ENCODE measurements at regions not wholly inside any gene's neighbourhood (a gene's known extent, or its start where the extent isn't known, plus 50 kb on each side); places are given as distances from the start of the nearest gene placed in this dataset.

DNA sequence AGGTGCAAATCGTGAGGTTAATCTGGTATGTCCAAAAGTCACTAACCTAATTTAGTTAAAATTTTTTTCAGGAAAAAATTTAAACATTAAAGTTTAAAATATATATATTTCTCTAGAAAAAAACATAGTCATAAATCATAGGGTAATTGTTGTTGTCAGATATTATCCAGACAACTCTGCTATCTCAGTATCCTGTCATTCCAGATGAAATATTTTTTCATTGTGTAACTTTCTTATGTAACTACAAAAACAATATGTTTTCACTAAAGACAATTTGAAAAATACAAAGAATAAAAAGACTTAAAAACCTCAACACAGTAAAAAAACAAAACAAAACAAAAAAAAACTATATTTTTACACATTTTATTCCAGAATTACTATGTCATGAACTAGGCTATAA, 57.6 kb downstream of the TENT5A start:
- H3K4me3 ChIP-seq (ENCODE audit: low read length in 2 of 2) = no peak overlapping the region
- no peaks in the 10 kb centered on the region for H3K9me3 ChIP-seq (ENCODE audit: control insufficient read depth in 2 of 2, low read length in 2 of 2)
- H3K9ac ChIP-seq (ENCODE audit: low read depth in 1 of 2, low read length in 2 of 2) = no peak overlapping the region
- H3K36me3 ChIP-seq (ENCODE audit: control insufficient read depth in 2 of 2, insufficient read depth in 2 of 2, low read length in 2 of 2) = no peaks in the 10 kb centered on the region
- no peak overlapping the region for H3K27ac ChIP-seq (ENCODE audit: low read depth in 2 of 2, low read length in 2 of 2)
- H3K27me3 ChIP-seq (ENCODE audit: control insufficient read depth in 2 of 2, insufficient read depth in 2 of 2, low read length in 2 of 2) = no peaks in the 10 kb centered on the region
- H3K4me1 ChIP-seq (ENCODE audit: control insufficient read depth in 2 of 2, insufficient read depth in 2 of 2, low read length in 2 of 2) = no peaks in the 10 kb centered on the region

DNA sequence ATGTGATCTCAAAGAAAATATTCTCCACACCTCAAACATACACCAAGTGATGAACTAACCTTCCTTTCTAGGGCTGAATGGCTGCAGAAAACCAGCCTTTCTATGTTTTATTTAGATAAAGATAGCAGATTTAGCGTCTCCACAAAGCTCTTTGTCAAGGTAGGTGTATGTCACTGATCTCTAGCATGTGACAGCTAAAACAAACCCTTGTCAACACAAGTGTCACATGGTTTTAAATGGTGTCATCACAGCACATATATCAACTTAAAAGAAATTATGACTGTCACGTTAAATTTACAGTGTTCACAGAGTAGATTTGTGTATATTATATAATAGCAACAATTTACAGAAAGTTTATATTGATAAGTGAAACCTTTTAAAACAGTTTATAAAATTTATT, 58.3 kb downstream of the TENT5A start:
- Histone ChIP-seq H3K27me3 (ENCODE audit: control insufficient read depth in 2 of 2, insufficient read depth in 2 of 2, low read length in 2 of 2) (no peaks in the 10 kb centered on the region), H3K36me3 (ENCODE audit: control insufficient read depth in 2 of 2, insufficient read depth in 2 of 2, low read length in 2 of 2) (no peaks in the 10 kb centered on the region), H3K4me3 (ENCODE audit: low read length in 2 of 2) (no peak overlapping the region), H3K4me1 (ENCODE audit: control insufficient read depth in 2 of 2, insufficient read depth in 2 of 2, low read length in 2 of 2) (no peaks in the 10 kb centered on the region), H3K27ac (ENCODE audit: low read depth in 2 of 2, low read length in 2 of 2) (no peak overlapping the region), H3K9ac (ENCODE audit: low read depth in 1 of 2, low read length in 2 of 2) (no peak overlapping the region), H3K9me3 (ENCODE audit: control insufficient read depth in 2 of 2, low read length in 2 of 2) (no peaks in the 10 kb centered on the region)

DNA sequence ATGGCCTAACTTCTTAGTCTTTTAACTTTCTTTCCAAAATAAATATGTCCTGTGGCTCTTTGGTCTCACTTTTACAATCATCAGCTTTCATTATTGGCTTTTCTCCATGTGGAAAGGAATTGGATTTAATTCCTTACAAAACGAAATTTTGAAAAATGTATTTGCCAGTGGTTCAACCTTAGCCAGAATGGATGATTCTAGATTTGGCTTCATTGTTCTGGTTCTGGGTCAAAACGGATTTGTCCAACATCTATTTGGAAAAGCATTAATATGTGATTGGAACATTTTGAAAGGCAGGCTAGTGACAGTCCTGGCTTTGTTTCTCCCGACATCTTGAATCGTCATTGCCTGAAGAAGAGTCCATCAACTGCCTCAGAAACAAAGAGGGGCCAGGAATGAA, 59.2 kb downstream of the TENT5A start:
- no peaks in the 10 kb centered on the region for H3K9me3 ChIP-seq (ENCODE audit: control insufficient read depth in 2 of 2, low read length in 2 of 2)

DNA sequence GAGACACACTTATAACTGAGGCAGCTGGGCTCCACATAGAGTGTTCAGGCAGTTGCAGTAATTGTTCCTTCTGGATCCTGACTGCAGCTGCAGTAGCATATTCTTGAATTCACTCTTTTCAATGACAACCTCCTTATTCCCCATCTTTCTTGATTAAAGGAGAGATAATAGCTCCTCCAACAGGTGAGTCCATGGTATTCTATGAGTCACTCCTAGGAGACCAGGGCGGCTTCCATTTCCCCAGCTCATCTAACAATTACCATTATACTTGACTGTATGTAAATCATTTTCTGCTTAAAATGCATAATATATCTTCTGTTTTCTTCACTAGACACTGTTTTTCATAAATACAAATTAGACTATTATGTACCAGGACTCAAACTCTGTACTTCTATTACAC, 62.4 kb downstream of the TENT5A start:
- Histone ChIP-seq H3K27ac (ENCODE audit: low read depth in 2 of 2, low read length in 2 of 2) (no peak overlapping the region), H3K4me3 (ENCODE audit: low read length in 2 of 2) (no peak overlapping the region), H3K27me3 (ENCODE audit: control insufficient read depth in 2 of 2, insufficient read depth in 2 of 2, low read length in 2 of 2) (no peaks in the 10 kb centered on the region), H3K9ac (ENCODE audit: low read depth in 1 of 2, low read length in 2 of 2) (no peak overlapping the region), H3K36me3 (ENCODE audit: control insufficient read depth in 2 of 2, insufficient read depth in 2 of 2, low read length in 2 of 2) (no peaks in the 10 kb centered on the region), H3K4me1 (ENCODE audit: control insufficient read depth in 2 of 2, insufficient read depth in 2 of 2, low read length in 2 of 2) (no peaks in the 10 kb centered on the region), H3K9me3 (ENCODE audit: control insufficient read depth in 2 of 2, low read length in 2 of 2) (no peaks in the 10 kb centered on the region)

More for the DNA sequence above, 59.2 kb downstream of the TENT5A start:
- Histone ChIP-seq H3K36me3 (ENCODE audit: control insufficient read depth in 2 of 2, insufficient read depth in 2 of 2, low read length in 2 of 2) (no peaks in the 10 kb centered on the region), H3K4me3 (ENCODE audit: low read length in 2 of 2) (no peak overlapping the region), H3K27me3 (ENCODE audit: control insufficient read depth in 2 of 2, insufficient read depth in 2 of 2, low read length in 2 of 2) (no peaks in the 10 kb centered on the region), H3K4me1 (ENCODE audit: control insufficient read depth in 2 of 2, insufficient read depth in 2 of 2, low read length in 2 of 2) (no peaks in the 10 kb centered on the region), H3K27ac (ENCODE audit: low read depth in 2 of 2, low read length in 2 of 2) (no peak overlapping the region), H3K9ac (ENCODE audit: low read depth in 1 of 2, low read length in 2 of 2) (no peak overlapping the region)

DNA sequence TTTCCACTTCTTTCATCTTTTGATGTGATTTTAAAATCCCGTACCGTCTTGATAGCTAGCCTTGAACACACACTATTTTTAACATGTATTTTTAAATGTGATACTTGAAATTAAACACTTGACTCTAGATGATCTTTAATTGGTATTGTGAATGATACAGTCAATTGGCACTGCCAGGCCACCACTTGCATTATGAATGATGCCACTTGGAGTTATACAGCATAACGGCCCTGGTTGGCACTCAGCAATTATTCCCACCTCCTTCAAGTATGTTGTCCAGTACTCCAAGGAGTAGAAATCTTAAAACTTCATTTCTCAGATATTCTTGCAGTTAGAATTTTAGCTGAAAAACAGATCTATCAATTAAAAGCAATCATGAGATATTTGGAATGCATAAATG, 62.9 kb downstream of the TENT5A start:
- H3K4me3 ChIP-seq (ENCODE audit: low read length in 2 of 2) = no peak overlapping the region
- H3K9me3 ChIP-seq (ENCODE audit: control insufficient read depth in 2 of 2, low read length in 2 of 2) = no peaks in the 10 kb centered on the region
- H3K36me3 ChIP-seq (ENCODE audit: control insufficient read depth in 2 of 2, insufficient read depth in 2 of 2, low read length in 2 of 2) = no peaks in the 10 kb centered on the region
- no peak overlapping the region for H3K27ac ChIP-seq (ENCODE audit: low read depth in 2 of 2, low read length in 2 of 2)
- H3K4me1 ChIP-seq (ENCODE audit: control insufficient read depth in 2 of 2, insufficient read depth in 2 of 2, low read length in 2 of 2) = no peaks in the 10 kb centered on the region
- H3K27me3 ChIP-seq (ENCODE audit: control insufficient read depth in 2 of 2, insufficient read depth in 2 of 2, low read length in 2 of 2) = no peaks in the 10 kb centered on the region
- no peak overlapping the region for H3K9ac ChIP-seq (ENCODE audit: low read depth in 1 of 2, low read length in 2 of 2)

DNA sequence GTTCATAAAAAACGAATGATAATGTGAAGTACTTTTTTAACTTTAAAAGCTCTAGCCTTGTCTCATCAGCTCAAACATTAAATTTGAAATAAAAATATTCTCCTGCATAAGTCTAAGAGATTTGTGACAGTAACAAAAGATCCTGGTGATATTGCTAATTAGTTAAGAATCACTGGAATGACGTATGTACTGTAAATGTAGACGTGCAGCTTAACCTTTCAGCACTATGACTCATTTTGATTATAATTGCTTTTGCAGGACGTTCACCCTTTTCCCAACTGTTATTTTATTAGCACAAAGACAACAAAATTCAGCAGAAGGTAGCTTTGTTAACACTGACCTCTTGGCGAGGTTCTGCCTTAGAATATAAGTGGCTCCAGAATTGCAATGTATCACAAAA, 68.6 kb downstream of the TENT5A start:
- Histone ChIP-seq H3K4me1 (ENCODE audit: control insufficient read depth in 2 of 2, insufficient read depth in 2 of 2, low read length in 2 of 2) (no peaks in the 10 kb centered on the region), H3K27ac (ENCODE audit: low read depth in 2 of 2, low read length in 2 of 2) (no peak overlapping the region), H3K4me3 (ENCODE audit: low read length in 2 of 2) (no peak overlapping the region), H3K27me3 (ENCODE audit: control insufficient read depth in 2 of 2, insufficient read depth in 2 of 2, low read length in 2 of 2) (no peaks in the 10 kb centered on the region), H3K36me3 (ENCODE audit: control insufficient read depth in 2 of 2, insufficient read depth in 2 of 2, low read length in 2 of 2) (no peaks in the 10 kb centered on the region), H3K9me3 (ENCODE audit: control insufficient read depth in 2 of 2, low read length in 2 of 2) (no peaks in the 10 kb centered on the region), H3K9ac (ENCODE audit: low read depth in 1 of 2, low read length in 2 of 2) (no peak overlapping the region)

DNA sequence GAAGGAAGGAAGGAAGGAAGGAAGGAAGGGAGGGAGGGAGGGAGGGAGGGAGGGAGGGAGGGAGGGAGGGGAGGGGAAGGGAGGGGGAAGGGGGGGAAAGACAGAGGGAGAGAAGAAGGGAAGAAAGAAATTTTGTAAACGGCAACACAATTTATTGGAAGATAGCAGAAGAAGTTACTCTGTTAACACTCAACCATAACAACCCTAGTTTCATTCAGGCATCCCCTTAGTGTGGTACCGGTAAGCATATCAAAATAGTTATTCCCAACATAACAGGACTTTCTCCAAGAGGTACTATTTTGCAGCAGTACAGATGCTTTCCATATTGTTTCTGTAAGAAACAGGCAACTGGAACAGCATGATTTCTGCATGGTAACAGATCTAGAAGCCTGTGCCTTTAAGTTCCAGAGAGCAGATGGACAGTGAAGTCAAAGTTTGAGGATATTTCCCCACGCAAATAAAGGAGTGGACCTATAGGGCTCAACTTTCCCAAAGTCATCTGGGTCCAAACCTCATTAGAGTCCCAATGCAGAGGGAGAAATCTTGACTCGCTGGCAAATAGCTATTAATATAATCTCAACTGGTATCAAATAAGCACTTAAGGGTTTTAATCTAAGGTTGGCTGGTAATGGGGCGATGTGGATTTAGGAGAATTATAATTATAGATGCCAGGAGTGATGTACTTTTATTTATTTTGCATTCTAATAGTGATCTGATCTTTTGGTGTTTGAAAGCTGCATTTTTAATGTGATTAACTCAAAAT, 69.4 kb downstream of the TENT5A start:
- Histone ChIP-seq H3K36me3 (ENCODE audit: control insufficient read depth in 2 of 2, insufficient read depth in 2 of 2, low read length in 2 of 2) (no peaks in the 10 kb centered on the region), H3K27ac (ENCODE audit: low read depth in 2 of 2, low read length in 2 of 2) (no peak overlapping the region), H3K4me3 (ENCODE audit: low read length in 2 of 2) (no peak overlapping the region), H3K9me3 (ENCODE audit: control insufficient read depth in 2 of 2, low read length in 2 of 2) (no peaks in the 10 kb centered on the region), H3K27me3 (ENCODE audit: control insufficient read depth in 2 of 2, insufficient read depth in 2 of 2, low read length in 2 of 2) (no peaks in the 10 kb centered on the region), H3K9ac (ENCODE audit: low read depth in 1 of 2, low read length in 2 of 2) (no peak overlapping the region), H3K4me1 (ENCODE audit: control insufficient read depth in 2 of 2, insufficient read depth in 2 of 2, low read length in 2 of 2) (no peaks in the 10 kb centered on the region)

DNA sequence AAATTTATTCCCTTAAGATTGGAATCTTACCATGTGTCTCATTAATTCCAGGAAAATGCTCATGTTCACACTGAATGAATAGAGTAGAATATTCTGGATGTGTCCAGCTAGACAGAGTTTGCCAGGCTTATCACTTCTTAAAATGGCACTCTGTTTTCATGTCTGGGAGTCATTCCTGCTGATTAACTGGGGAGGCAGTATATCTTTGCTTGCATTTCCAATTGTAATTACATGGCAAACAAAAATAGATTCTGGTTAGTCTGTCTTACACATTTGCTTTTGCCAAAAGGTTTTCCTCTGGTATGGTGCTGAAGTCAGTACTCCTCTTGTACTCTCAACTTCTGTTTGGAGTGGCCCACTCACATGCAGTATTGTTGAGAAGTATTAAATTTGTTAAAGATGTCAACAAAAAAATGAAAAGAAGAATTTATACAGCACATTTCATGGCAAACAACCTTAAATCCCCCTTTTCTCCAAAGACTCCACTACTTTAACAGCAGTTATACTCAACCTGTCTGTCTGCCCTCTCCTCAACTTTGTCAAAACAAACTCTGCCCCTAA, 70.2 kb downstream of the TENT5A start:
- no peak overlapping the region for H3K4me3 ChIP-seq (ENCODE audit: low read length in 2 of 2)
- no peaks in the 10 kb centered on the region for H3K27me3 ChIP-seq (ENCODE audit: control insufficient read depth in 2 of 2, insufficient read depth in 2 of 2, low read length in 2 of 2)
- no peak overlapping the region for H3K9ac ChIP-seq (ENCODE audit: low read depth in 1 of 2, low read length in 2 of 2)
- no peak overlapping the region for H3K27ac ChIP-seq (ENCODE audit: low read depth in 2 of 2, low read length in 2 of 2)
- no peaks in the 10 kb centered on the region for H3K36me3 ChIP-seq (ENCODE audit: control insufficient read depth in 2 of 2, insufficient read depth in 2 of 2, low read length in 2 of 2)
- H3K4me1 ChIP-seq (ENCODE audit: control insufficient read depth in 2 of 2, insufficient read depth in 2 of 2, low read length in 2 of 2) = no peaks in the 10 kb centered on the region
- no peaks in the 10 kb centered on the region for H3K9me3 ChIP-seq (ENCODE audit: control insufficient read depth in 2 of 2, low read length in 2 of 2)

DNA sequence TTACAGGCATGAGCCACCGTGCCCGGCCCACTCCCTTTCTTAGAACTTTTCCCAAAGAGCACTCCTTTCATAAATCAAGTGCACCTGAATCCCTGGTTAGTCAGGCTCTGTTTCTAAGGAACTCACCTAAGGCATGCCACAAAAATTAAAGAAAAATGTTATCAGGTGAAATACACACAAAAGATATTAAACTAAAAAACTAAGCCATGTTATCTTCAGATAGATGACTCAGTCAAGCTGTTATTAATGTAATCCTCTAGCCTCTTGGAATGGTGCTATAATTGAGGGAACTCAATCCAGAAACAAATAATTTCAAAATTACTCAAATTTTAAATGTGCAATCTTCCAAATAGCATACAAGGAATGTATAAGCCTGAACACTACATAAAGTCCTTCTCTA, 83.0 kb downstream of the TENT5A start:
- Histone ChIP-seq H3K36me3 (ENCODE audit: control insufficient read depth in 2 of 2, insufficient read depth in 2 of 2, low read length in 2 of 2) (no peaks in the 10 kb centered on the region), H3K27ac (ENCODE audit: low read depth in 2 of 2, low read length in 2 of 2) (no peak overlapping the region), H3K4me3 (ENCODE audit: low read length in 2 of 2) (no peak overlapping the region), H3K9me3 (ENCODE audit: control insufficient read depth in 2 of 2, low read length in 2 of 2) (no peaks in the 10 kb centered on the region), H3K27me3 (ENCODE audit: control insufficient read depth in 2 of 2, insufficient read depth in 2 of 2, low read length in 2 of 2) (no peaks in the 10 kb centered on the region), H3K9ac (ENCODE audit: low read depth in 1 of 2, low read length in 2 of 2) (no peak overlapping the region), H3K4me1 (ENCODE audit: control insufficient read depth in 2 of 2, insufficient read depth in 2 of 2, low read length in 2 of 2) (no peaks in the 10 kb centered on the region)

DNA sequence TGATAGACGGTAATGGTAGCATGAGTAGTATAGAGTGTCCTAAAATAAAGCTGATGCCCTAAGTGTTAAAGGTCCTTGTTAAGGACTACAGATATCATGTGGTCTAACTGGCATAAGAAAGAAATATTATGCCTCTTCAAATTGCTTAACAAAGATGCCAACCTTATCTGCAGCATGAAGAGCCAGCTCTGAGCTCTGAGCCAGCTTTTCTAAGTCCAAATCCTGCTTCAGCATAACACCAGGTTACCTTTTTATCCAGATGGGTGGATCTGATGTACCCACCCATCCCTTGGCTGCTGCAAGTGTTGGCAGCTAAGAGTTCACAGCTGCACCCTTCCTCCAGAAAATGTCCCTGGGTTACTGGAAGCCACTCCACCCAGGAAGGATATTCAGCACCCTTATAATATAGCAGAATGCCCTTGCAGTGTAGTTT, 83.8 kb downstream of the TENT5A start:
- no peak overlapping the region for H3K4me3 ChIP-seq (ENCODE audit: low read length in 2 of 2)
- no peaks in the 10 kb centered on the region for H3K4me1 ChIP-seq (ENCODE audit: control insufficient read depth in 2 of 2, insufficient read depth in 2 of 2, low read length in 2 of 2)
- H3K27me3 ChIP-seq (ENCODE audit: control insufficient read depth in 2 of 2, insufficient read depth in 2 of 2, low read length in 2 of 2) = no peaks in the 10 kb centered on the region
- no peak overlapping the region for H3K27ac ChIP-seq (ENCODE audit: low read depth in 2 of 2, low read length in 2 of 2)
- H3K9ac ChIP-seq (ENCODE audit: low read depth in 1 of 2, low read length in 2 of 2) = no peak overlapping the region
- no peaks in the 10 kb centered on the region for H3K36me3 ChIP-seq (ENCODE audit: control insufficient read depth in 2 of 2, insufficient read depth in 2 of 2, low read length in 2 of 2)
- H3K9me3 ChIP-seq (ENCODE audit: control insufficient read depth in 2 of 2, low read length in 2 of 2) = no peaks in the 10 kb centered on the region
